BLaER1 treated with 17β-estradiol and CSF1 and Interleukin-3, amounts not matched to agents 10 nM and 100 nM (cell line): ENCODE measurements at regions not wholly inside any gene's neighbourhood (a gene's known extent, or its start where the extent isn't known, plus 50 kb on each side); places are given as distances from the start of the nearest gene placed in this dataset.
A peak's percentile ranks its signal among the peaks of the same experiment; 100 is the strongest.
"Not testable (repeated sequence)": the region's sequence is repeated elsewhere in the genome, so short reads cannot be mapped to it uniquely, and the experiment has no call there.

ENCODE experiments used
- H3K27ac ChIP-seq, 11 experiments: shearing (Covaris generic); formaldehyde crosslinking; 2 replicates each; pipeline ENCODE4 v1.8.1; 2022
- H3K27me3 ChIP-seq, 11 experiments: shearing (Covaris generic); formaldehyde crosslinking; 2 replicates each; pipeline ENCODE4 v1.8.1; 2022
- H3K36me3 ChIP-seq, 11 experiments: shearing (Covaris generic); formaldehyde crosslinking; 2 replicates each; pipeline ENCODE4 v1.8.1; 2022
- H3K4me1 ChIP-seq, 10 experiments: shearing (Covaris generic); formaldehyde crosslinking; 2 replicates each; pipeline ENCODE4 v1.8.1; 2022
- H3K4me2 ChIP-seq, 11 experiments: shearing (Covaris generic); formaldehyde crosslinking; 2 replicates each; pipeline ENCODE4 v1.8.1; 2022
- H3K4me3 ChIP-seq, 10 experiments: shearing (Covaris generic); formaldehyde crosslinking; 2 replicates each; pipeline ENCODE4 v1.8.1; 2022
- H3K9ac ChIP-seq, 11 experiments: shearing (Covaris generic); formaldehyde crosslinking; 2 replicates each; pipeline ENCODE4 v1.8.1; 2022
- H3K9me3 ChIP-seq, 11 experiments: shearing (Covaris generic); formaldehyde crosslinking; replicated peaks in 1 of 11; 2 replicates each; pipeline ENCODE4 v1.8.1; 2022
- H4K20me1 ChIP-seq, 11 experiments: shearing (Covaris generic); formaldehyde crosslinking; 2 replicates each; pipeline ENCODE4 v1.8.1; 2022
- Cebpa-rat ChIP-seq, 11 experiments: shearing (Covaris generic); IDR thresholded peaks; 2 replicates each; pipeline ENCODE4 v1.8.1; 2022

- not testable (repeated sequence) for H3K4me1 ChIP-seq, H3K9ac ChIP-seq, H3K4me2 ChIP-seq, H3K27ac ChIP-seq, H3K4me3 ChIP-seq, H4K20me1 ChIP-seq, H3K36me3 ChIP-seq, H3K27me3 ChIP-seq
- H3K9me3 ChIP-seq, result peaks cover 18 to 46% (median 32%) of the 10 kb centered on the region in 11 experiments
Measured at GRCh38 chr4:82301390-82301789, 72.4 kb downstream of the HNRNPD start.

- Histone ChIP-seq H4K20me1 (no peaks in the 10 kb centered on the region), H3K4me2 (peak overlapping the region; percentile 65 to 81 (median 73); a peak in 21 of 22 replicates), H3K4me3 (peak overlapping the region in 1 of 10 experiments; percentile 34; a peak in 1 of 20 replicates), H3K27me3 (peaks cover 0 to 24% (median 0%) of the 10 kb centered on the region in 11 experiments; a peak in 4 of 22 replicates), H3K9me3 (peaks cover 0 to 7% (median 0%) of the 10 kb centered on the region in 11 experiments; a peak in 5 of 22 replicates), H3K36me3 (no peaks in the 10 kb centered on the region), H3K9ac (no peak overlapping the region; a peak in 1 of 22 replicates), H3K27ac (peak overlapping the region in 8 of 11 experiments; percentile 33 to 62 (median 47); a peak in 9 of 22 replicates), H3K4me1 (peaks cover 18 to 38% (median 29%) of the 10 kb centered on the region in 10 experiments)
- no peak for TF ChIP-seq Cebpa-rat (IDR thresholded peaks at IDR 0.05)
Measured at GRCh38 chr4:82293304-82293703, 80.5 kb downstream of the HNRNPD start.

DNA sequence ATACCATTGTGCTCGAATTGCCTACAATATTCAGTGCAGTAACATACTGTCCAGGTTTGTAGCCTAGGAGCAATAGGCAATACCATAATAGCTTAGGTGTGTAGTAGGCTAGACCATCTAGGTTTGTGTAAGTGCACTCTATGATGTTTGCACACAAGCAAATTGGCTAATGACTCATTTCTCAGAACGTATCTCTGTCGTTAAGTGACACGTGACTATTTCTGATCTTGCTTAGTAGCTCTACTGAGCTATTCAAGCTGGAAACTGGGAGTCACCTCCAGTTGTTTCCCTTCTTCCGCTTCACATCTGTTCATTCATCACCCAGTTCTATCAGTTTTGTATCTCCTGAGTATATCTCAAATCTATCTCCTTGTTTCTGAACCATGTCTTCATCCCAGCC, 86.1 kb downstream of the HNRNPD start:
- H3K4me2 ChIP-seq, result no peak overlapping the region
- peaks cover 0 to 17% (median 0%) of the 10 kb centered on the region in 11 experiments; a peak in 2 of 22 replicates for H3K27me3 ChIP-seq
- no peaks in the 10 kb centered on the region for H3K36me3 ChIP-seq
- H3K4me1 ChIP-seq, result peaks cover 1 to 42% (median 29%) of the 10 kb centered on the region in 10 experiments
- H3K4me3 ChIP-seq, result no peak overlapping the region
- TF ChIP-seq Cebpa-rat (IDR thresholded peaks at IDR 0.05), result no peak
- H4K20me1 ChIP-seq, result no peaks in the 10 kb centered on the region
- H3K9me3 ChIP-seq, result peaks cover 0 to 7% (median 0%) of the 10 kb centered on the region in 11 experiments; a peak in 4 of 22 replicates
- H3K9ac ChIP-seq, result no peak overlapping the region
- H3K27ac ChIP-seq, result no peak overlapping the region

- TF ChIP-seq Cebpa-rat (IDR thresholded peaks at IDR 0.05), result no peak
- Histone ChIP-seq H3K36me3 (no peaks in the 10 kb centered on the region), H3K9ac (peak overlapping the region; percentile 20 to 64 (median 47); a peak in 17 of 22 replicates), H3K4me2 (peak overlapping the region; percentile 67 to 91 (median 83)), H3K9me3 (no peaks in the 10 kb centered on the region), H3K4me3 (peak overlapping the region; percentile 47 to 67 (median 56)), H3K4me1 (peaks cover 0 to 30% (median 18%) of the 10 kb centered on the region in 10 experiments; a peak in 16 of 20 replicates), H4K20me1 (no peaks in the 10 kb centered on the region), H3K27ac (peak overlapping the region in 2 of 11 experiments; percentile 33 to 35; a peak in 3 of 22 replicates), H3K27me3 (peaks cover 0 to 3% (median 0%) of the 10 kb centered on the region in 11 experiments; a peak in 1 of 22 replicates)
Measured at GRCh38 chr4:82284858-82285805, 88.7 kb downstream of the HNRNPD start.

GRCh38 chr4:82284475-82284857, 89.3 kb downstream of the HNRNPD start:
- Histone ChIP-seq H3K4me3 (peak overlapping the region; percentile 42 to 67 (median 56)), H3K27ac (no peak overlapping the region), H3K9me3 (no peaks in the 10 kb centered on the region), H3K9ac (peak overlapping the region in 10 of 11 experiments; percentile 2 to 55 (median 34); a peak in 10 of 22 replicates), H3K27me3 (peaks cover 0 to 3% (median 0%) of the 10 kb centered on the region in 11 experiments; a peak in 1 of 22 replicates), H3K4me1 (peaks cover 0 to 30% (median 18%) of the 10 kb centered on the region in 10 experiments; a peak in 16 of 20 replicates), H3K36me3 (no peaks in the 10 kb centered on the region), H3K4me2 (peak overlapping the region; percentile 67 to 91 (median 83)), H4K20me1 (no peaks in the 10 kb centered on the region)
- TF ChIP-seq Cebpa-rat (IDR thresholded peaks at IDR 0.05), result no peak

- Histone ChIP-seq H3K4me3 (no peak overlapping the region), H3K36me3 (no peaks in the 10 kb centered on the region), H3K4me1 (peaks cover 0 to 30% (median 18%) of the 10 kb centered on the region in 10 experiments; a peak in 16 of 20 replicates), H3K27ac (no peak overlapping the region), H3K4me2 (0 out of 22 replicates have a peak overlapping the region, but pooled peaks of 2 of the 11 experiments have one; percentile 19 to 77), H3K9ac (no peak overlapping the region), H4K20me1 (no peaks in the 10 kb centered on the region), H3K9me3 (peaks cover 0 to 7% (median 0%) of the 10 kb centered on the region in 11 experiments; a peak in 2 of 22 replicates), H3K27me3 (no peaks in the 10 kb centered on the region; a peak in 1 of 22 replicates)
- TF ChIP-seq Cebpa-rat (IDR thresholded peaks at IDR 0.05), result no peak
Measured at GRCh38 chr4:82282875-82283274, 90.9 kb downstream of the HNRNPD start.

DNA sequence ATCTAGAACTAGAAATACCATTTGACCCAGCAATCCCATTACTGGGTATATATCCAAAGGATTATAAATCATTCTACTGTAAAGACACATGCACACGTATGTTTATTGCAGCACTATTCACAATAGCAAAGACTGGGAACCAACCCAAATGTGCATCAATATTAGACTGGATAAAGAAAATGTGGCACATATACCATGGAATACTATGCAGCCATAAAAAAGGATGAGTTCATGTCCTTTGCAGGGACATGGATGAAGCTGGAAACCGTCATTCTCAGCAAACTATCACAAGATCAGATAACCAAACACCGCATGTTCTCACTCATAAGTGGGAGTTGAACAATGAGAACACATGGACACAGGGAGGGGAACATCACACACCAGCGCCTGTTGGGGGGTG, 94.2 kb downstream of the HNRNPD start:
- H3K27me3 ChIP-seq, H3K4me3 ChIP-seq, H3K4me2 ChIP-seq, H4K20me1 ChIP-seq, H3K27ac ChIP-seq, H3K9ac ChIP-seq, H3K36me3 ChIP-seq: not testable (repeated sequence)
- Histone ChIP-seq H3K9me3 (peaks cover 0 to 15% (median 0%) of the 10 kb centered on the region in 11 experiments; a peak in 2 of 22 replicates), H3K4me1 (peaks cover 14 to 44% (median 31%) of the 10 kb centered on the region in 10 experiments)

GRCh38 chr4:82276332-82276640, 97.5 kb downstream of the HNRNPD start:
- H3K9me3 ChIP-seq, result peaks cover 0 to 15% (median 0%) of the 10 kb centered on the region in 11 experiments; a peak in 2 of 22 replicates
- no peak for TF ChIP-seq Cebpa-rat (IDR thresholded peaks at IDR 0.05)
- H3K36me3 ChIP-seq, result no peaks in the 10 kb centered on the region
- peaks cover 36 to 56% (median 52%) of the 10 kb centered on the region in 10 experiments for H3K4me1 ChIP-seq
- H3K27me3 ChIP-seq, result peaks cover 0 to 7% (median 0%) of the 10 kb centered on the region in 11 experiments; a peak in 1 of 22 replicates
- peaks cover 0 to 6% (median 0%) of the 10 kb centered on the region in 11 experiments; a peak in 1 of 22 replicates for H4K20me1 ChIP-seq
- peak overlapping the region in 10 of 11 experiments; percentile 33 to 87 (median 76); a peak in 18 of 22 replicates for H3K4me2 ChIP-seq
- peak overlapping the region in 1 of 11 experiments; percentile 50; a peak in 1 of 22 replicates for H3K27ac ChIP-seq
- H3K9ac ChIP-seq, result no peak overlapping the region
- no peak overlapping the region for H3K4me3 ChIP-seq
